ENCODE measurements at regions not wholly inside any gene's neighbourhood (a gene's known extent, or its start where the extent isn't known, plus 50 kb on each side); places are given as distances from the start of the nearest gene placed in this dataset.
"Not testable (repeated sequence)": the region's sequence is repeated elsewhere in the genome, so short reads cannot be mapped to it uniquely, and the experiment has no call there.

- H3K4me1 ChIP-seq (ENCODE audit: control insufficient read depth, insufficient read depth, low read length); H3K27ac ChIP-seq (ENCODE audit: low read length); H3K4me3 ChIP-seq (ENCODE audit: low read length); H3K36me3 ChIP-seq (ENCODE audit: control insufficient read depth, insufficient read depth, low read length); H3K9me3 ChIP-seq (ENCODE audit: control insufficient read depth, low read depth, low read length); H3K27me3 ChIP-seq (ENCODE audit: control insufficient read depth, insufficient read depth, low read length); DNase-seq: not testable (repeated sequence)
- WGBS (ENCODE audit: insufficient coverage, low lambda C conversion rate), result no CpG with 5 or more reads among the region's 8 CpGs
Measured at GRCh38 chr12:8389296-8389695, 66.5 kb upstream of the CLEC6A start.

DNA sequence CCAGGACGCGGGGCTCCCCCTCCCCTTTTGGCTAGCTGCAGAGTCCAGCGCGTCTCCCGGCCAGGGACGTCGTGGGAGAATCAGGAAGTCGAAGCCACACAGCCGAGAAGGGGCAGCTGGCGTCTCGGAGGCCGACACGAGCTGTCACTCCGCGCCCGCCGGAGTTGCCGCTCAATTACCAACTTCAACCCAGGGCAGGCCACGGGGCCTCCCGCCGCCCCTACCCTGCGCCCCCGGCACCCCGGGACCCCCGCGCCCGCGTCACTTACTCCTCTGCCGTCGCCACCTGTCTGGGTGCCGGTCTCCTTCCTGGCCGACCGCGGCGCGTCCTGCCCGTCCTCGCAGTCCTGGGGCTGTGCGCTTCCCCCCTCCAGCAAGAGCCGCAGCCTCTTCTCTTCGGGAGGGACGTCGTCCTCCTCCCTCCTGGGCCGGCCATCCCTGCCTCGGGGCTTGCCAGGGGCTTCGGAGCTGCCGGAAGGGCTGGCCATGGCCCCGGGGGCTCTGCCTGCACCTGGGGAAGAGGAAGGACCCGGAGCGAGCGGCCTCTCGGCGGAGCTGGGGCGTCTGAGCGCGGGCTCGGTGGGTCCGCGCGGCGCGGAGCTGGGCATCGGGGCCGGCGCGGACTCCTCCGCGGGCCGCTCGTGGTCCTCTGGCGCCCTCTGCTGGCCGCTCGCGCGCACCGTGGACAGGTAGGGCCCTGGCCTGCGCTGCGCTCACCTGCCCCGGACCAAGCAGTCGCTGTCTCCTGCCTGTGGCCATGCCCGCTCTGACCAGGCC, 65.6 kb upstream of the CLEC6A start:
- 0% methylated on average over 1 of the region's 81 CpGs for WGBS (ENCODE audit: insufficient coverage, low lambda C conversion rate)
- not testable (repeated sequence) for H3K27ac ChIP-seq (ENCODE audit: low read length); H3K27me3 ChIP-seq (ENCODE audit: control insufficient read depth, insufficient read depth, low read length); H3K36me3 ChIP-seq (ENCODE audit: control insufficient read depth, insufficient read depth, low read length); H3K4me1 ChIP-seq (ENCODE audit: control insufficient read depth, insufficient read depth, low read length); H3K9me3 ChIP-seq (ENCODE audit: control insufficient read depth, low read depth, low read length)
- peak overlapping the region; percentile 35 for H3K4me3 ChIP-seq (ENCODE audit: low read length)
- DNase-seq, result peak; percentile 39 to 57

- H3K4me1 ChIP-seq (ENCODE audit: control insufficient read depth, insufficient read depth, low read length); H3K36me3 ChIP-seq (ENCODE audit: control insufficient read depth, insufficient read depth, low read length); H3K9me3 ChIP-seq (ENCODE audit: control insufficient read depth, low read depth, low read length); H3K27ac ChIP-seq (ENCODE audit: low read length); H3K27me3 ChIP-seq (ENCODE audit: control insufficient read depth, insufficient read depth, low read length): not testable (repeated sequence)
- DNase-seq, result peak; percentile 24 to 26
- peak overlapping the region; percentile 16 for H3K4me3 ChIP-seq (ENCODE audit: low read length)
- WGBS (ENCODE audit: insufficient coverage, low lambda C conversion rate), result no CpG with 5 or more reads among the region's 79 CpGs
Measured at GRCh38 chr12:8396225-8397071, 59.3 kb upstream of the CLEC6A start.

DNA sequence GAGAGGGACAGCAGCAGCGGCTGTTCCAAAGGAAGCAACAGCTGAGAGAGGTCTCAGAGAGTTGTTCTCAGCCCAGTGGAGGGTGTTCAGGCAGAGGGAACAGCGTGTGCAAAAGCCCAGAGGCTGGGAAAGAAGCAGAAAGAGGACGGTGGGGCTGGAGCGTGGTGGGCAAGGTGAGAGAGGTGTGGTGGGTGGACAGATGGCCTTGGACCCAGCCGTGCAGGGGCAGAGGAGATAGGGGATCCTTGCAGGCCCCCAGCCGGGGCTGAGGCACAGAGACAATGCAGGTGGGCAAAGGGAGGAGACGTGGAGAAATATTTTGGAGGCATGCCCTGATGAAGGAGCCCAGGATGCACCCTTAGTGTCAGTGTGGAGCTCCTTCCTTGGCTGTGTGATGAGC, 58.4 kb upstream of the CLEC6A start:
- not testable (repeated sequence) for H3K4me3 ChIP-seq (ENCODE audit: low read length); H3K4me1 ChIP-seq (ENCODE audit: control insufficient read depth, insufficient read depth, low read length); H3K36me3 ChIP-seq (ENCODE audit: control insufficient read depth, insufficient read depth, low read length); H3K9me3 ChIP-seq (ENCODE audit: control insufficient read depth, low read depth, low read length); H3K27me3 ChIP-seq (ENCODE audit: control insufficient read depth, insufficient read depth, low read length); DNase-seq; H3K27ac ChIP-seq (ENCODE audit: low read length)
- no CpG with 5 or more reads among the region's 7 CpGs for WGBS (ENCODE audit: insufficient coverage, low lambda C conversion rate)

GRCh38 chr12:8399496-8400034, 56.2 kb upstream of the CLEC6A start:
- DNase-seq; H3K4me1 ChIP-seq (ENCODE audit: control insufficient read depth, insufficient read depth, low read length); H3K27ac ChIP-seq (ENCODE audit: low read length); H3K9me3 ChIP-seq (ENCODE audit: control insufficient read depth, low read depth, low read length); H3K4me3 ChIP-seq (ENCODE audit: low read length); H3K27me3 ChIP-seq (ENCODE audit: control insufficient read depth, insufficient read depth, low read length); H3K36me3 ChIP-seq (ENCODE audit: control insufficient read depth, insufficient read depth, low read length): not testable (repeated sequence)
- no CpG with 5 or more reads among the region's 13 CpGs for WGBS (ENCODE audit: insufficient coverage, low lambda C conversion rate)

DNA sequence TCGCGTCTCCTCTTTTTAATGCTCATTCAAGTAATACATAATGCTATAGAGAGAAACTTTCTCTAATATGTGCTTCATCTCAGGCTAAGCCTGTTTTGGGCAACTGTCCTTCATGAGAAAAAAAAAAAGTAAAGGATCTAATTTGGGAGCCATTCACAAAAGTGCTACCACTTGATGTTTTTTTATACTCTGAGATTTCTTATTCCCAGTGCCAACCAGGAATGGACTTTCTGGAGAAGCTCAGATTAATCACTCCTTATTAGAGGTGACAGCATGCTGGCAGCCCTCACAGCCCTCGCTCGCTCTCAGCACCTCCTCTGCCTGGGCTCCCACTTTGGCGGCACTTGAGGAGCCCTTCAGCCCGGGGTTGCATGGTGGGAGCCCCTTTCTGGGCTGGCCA, 51.9 kb upstream of the CLEC6A start:
- not testable (repeated sequence) for H3K27me3 ChIP-seq (ENCODE audit: control insufficient read depth, insufficient read depth, low read length); H3K27ac ChIP-seq (ENCODE audit: low read length); DNase-seq; H3K36me3 ChIP-seq (ENCODE audit: control insufficient read depth, insufficient read depth, low read length); H3K4me3 ChIP-seq (ENCODE audit: low read length); H3K4me1 ChIP-seq (ENCODE audit: control insufficient read depth, insufficient read depth, low read length); H3K9me3 ChIP-seq (ENCODE audit: control insufficient read depth, low read depth, low read length)
- no CpG with 5 or more reads among the region's 6 CpGs for WGBS (ENCODE audit: insufficient coverage, low lambda C conversion rate)

DNA sequence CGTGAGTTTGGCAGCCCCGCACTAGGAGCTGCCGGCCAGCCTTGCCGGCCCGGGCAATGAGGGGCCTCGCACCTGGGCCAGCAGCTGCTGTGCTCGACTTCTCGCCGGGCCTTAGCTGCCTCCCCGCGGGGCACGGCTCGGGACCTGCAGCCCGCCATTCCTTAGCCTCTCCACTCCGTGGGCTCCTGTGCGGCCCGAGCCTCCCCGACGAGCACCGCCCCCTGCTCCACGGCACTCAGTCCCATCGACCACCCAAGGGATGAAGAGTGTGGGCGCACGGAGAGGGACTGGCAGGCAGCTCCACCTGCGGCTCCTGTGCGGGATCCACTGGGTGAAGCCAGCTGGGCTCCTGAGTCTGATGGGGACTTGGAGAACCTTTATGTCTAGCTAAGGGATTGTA, 51.4 kb upstream of the CLEC6A start:
- H3K27ac ChIP-seq (ENCODE audit: low read length); H3K9me3 ChIP-seq (ENCODE audit: control insufficient read depth, low read depth, low read length); DNase-seq; H3K4me3 ChIP-seq (ENCODE audit: low read length); H3K4me1 ChIP-seq (ENCODE audit: control insufficient read depth, insufficient read depth, low read length); H3K27me3 ChIP-seq (ENCODE audit: control insufficient read depth, insufficient read depth, low read length); H3K36me3 ChIP-seq (ENCODE audit: control insufficient read depth, insufficient read depth, low read length): not testable (repeated sequence)
- no CpG with 5 or more reads among the region's 26 CpGs for WGBS (ENCODE audit: insufficient coverage, low lambda C conversion rate)

Measured in large intestine (tissue), 3 donors.